GM21447 (cell line): ENCODE measurements at regions not wholly inside any gene's neighbourhood (a gene's known extent, or its start where the extent isn't known, plus 50 kb on each side); places are given as distances from the start of the nearest gene placed in this dataset.

Source experiments
- ATAC-seq: cut with Tn5 transposase; IDR thresholded peaks from one replicate; pipeline ENCODE4 v1.9.1; 2021; ENCODE audit not compliant: unreplicated experiment

DNA sequence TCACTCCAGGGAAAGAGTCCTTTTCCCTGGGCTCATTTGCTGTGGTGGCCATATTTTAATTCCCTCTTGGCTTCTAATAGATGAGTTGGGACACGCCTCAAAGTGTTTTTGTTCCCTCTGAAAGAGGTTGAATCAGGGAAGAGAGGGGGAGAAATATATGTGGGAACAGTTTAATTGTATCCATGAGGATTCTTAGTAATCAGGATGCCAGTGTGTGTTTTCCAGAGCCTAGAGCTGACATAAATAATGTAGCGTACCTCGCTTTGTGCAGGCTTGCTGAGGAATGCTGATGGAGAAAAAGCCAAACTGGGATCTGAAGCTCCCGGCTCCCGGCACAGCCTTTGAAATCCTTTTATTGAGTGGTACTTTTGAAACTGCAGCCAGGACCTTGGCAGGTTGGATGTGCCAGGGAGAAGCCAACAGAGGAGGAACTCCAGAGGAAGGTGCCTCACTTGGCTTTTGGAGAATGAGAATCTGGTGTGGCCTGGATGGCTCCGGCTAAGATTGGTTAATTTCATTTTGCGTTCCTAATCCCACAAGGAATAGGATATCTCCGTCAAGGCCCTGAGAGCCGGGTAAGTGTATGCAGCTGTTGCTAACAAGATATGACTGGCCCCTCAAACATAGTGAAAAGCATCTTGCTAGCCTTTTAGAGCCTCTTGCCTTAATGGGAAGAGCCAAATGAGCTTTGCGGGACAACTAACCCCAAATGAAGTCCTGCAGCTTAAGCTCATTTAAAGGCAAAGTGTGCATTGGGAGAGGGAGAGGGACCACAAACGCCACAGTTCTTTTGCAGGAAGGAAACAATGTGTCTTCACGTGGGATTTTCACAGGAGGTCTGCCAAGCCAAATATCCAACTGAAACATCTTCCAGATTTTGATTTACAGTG, 471.1 kb upstream of the WWC1 start:
- ATAC-seq: no peak

DNA sequence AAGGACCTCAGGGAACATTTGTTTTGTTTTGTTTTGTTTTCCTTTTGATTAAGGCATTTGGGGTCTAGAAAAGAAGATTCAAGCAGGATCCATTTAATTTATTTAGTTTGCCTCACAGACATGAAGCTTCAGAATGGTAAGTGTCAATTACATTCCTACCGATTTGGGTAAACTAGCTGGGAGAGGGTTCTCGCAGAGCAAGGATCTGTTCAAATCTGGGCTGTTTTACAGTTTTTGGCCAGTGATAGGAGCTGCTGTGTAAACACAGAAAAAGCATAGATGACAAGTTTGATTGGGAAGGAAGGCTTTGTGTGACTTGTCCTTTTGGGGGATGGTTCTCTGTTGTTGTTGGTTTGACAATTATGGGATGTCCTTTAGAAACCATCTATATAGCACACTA, 470.3 kb upstream of the WWC1 start:
- ATAC-seq: no peak

DNA sequence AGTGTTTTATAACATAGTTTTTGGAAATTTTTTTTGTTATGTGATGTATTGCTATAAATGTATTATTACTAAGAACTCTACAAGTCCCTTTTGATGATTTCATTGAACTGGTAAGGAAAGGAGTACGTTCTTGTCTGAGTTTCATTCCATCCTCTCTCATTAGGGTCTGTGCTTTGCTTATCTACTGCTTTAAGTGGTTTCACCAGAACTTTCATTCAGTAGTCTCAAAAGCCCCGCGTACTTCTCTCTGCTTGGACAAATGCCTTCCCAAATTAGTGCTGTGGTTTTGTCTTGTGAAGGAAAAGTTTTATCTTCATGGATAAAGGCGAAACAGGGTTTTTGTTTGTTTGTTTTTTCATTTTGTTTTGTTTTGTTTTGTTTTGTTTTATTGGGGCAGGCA, 469.8 kb upstream of the WWC1 start:
- no peak for ATAC-seq

DNA sequence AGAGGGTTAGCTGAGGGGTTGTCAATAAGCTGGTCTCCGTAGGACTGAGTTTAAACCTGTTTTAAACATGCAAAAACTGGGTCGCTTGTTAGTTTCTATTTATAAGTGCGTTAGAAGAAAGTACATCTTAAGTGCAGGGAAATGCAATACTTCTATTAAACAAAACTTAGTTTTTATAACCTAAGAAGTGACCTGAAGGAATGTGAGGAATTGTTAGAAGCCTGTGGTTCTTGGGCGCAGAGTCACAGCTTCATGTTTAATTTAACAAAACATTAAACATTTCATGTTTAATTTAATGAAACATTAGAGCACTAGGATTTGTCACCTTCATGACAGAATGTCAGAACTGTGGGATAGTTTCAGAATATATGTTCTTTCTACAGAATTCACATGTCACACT, 469.2 kb upstream of the WWC1 start:
- no peak for ATAC-seq

DNA sequence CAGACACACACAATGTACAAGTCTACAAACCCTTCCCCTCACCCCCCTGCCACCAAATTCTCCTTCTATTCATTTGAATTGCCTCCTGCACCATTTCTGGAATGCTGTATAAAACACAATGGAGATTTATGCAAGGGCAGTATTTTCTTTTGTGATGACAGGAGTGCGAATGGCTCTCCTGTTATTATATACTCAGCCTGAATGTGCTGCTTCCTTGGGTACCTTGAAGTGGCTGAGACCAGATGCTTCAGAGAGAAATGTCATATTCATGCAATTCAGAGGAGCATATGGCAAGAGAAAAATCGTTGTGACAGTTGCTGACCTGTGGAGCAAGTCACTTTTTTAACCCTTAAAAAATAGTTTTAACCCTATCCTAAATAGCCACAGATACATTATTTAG, 468.0 kb upstream of the WWC1 start:
- ATAC-seq: no peak

DNA sequence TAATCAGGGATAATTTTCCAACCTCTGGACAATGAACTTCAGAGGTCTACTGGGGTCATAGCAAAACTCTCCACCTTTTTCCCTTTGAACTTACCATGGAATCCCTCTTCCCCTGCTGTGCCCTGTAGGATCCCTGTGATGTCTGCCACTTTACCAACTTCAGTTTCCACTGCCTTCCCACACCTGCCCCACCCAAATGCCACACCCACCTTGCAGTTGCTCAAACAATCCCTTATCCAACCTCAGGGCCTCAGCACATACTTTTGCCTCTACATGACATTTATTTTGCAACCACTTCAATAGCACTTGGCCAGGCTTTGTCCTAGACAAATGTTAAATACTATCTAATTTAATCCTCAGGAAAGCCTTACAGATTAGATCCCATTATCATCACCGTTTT, 463.7 kb upstream of the WWC1 start:
- ATAC-seq: no peak

DNA sequence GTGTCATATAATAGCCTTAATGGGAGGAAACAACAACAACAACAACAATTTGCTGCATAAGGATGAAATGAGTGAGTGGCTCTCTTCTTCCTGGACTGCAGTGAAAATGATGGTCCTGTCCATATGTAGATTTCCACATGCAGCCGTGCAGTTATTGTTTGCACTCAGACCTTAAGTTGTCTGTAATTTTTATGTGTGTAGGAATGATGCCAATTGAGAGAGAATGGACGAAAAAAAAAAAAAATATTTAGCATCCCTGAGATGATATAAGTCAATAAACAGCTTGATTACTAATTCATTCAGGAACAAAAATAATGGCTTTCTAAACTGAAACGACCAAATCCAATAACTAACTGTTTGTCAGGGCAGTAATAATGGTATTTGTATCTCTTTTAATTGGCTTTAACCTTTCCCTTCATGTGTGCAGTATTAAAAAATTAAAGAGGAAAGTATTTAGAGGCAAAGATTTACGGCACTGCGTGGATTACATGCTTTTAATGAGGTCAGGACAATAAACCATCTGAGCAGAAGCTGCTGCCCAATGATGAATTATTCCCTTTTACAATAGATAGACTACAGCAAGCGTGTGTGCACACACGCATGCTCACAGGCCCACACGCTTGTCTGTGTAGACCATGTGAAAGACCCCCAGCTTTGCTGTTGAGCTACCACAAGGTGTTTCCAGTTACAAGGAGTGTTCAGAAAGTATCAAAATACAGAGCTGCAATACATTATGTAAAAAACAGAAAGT, 459.5 kb upstream of the WWC1 start:
- ATAC-seq: no peak

DNA sequence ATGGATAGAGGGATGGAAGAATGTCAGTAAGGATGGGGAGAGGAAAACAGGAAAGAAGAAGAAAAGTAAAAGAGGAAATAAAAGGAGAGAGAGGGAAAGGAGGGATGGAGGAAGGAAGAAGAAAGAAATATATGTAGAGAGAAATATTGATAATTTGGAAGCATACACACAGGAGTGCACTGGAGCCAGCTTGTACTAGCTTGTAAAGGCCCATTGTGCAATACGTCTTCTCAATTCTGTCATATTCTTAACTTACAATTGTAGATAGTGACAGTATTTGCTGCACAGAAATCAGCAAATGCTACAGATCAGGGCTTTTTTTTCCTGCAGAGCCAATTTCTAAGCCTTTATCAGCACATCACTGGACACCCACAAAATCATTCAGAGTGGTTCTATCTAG, 458.8 kb upstream of the WWC1 start:
- ATAC-seq: no peak

DNA sequence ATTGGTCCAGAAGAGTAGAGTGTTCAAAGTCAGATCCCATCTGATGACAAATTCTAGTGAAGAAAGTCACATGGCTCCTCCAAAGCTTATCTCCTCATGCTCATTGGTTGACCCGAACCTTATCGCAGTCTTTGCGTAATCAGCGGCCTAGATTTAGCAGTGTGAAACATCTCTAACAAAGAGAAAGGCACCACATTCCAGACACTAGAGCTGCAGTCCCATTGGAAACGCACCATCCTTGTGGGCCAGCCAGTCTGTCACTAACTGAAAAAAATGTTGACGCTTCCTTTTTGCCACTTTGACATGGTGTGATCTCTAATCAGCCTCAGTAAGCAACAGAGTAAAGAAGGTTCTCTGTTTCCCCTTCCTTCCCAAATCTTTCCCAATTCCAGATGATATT, 458.0 kb upstream of the WWC1 start:
- ATAC-seq: no peak

DNA sequence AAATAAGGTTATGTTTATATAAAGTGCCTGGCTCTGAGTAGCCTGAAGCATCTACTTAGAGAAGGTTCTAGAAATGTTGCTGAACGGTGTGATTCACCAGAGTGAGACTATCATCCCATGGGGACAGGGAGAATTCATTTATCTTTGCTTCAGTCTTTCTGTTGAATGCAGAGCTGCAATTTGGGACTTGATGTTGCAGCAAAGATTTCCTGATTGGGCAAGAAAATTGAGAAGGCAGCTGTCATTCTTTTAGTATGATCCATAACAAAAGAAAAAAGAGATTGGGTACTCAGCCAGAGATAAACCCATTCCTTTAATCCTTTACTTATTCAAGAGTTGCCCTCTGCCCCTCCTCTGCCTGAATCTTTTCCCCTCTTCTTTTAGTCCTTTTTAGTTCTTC, 456.3 kb upstream of the WWC1 start:
- ATAC-seq: no peak

DNA sequence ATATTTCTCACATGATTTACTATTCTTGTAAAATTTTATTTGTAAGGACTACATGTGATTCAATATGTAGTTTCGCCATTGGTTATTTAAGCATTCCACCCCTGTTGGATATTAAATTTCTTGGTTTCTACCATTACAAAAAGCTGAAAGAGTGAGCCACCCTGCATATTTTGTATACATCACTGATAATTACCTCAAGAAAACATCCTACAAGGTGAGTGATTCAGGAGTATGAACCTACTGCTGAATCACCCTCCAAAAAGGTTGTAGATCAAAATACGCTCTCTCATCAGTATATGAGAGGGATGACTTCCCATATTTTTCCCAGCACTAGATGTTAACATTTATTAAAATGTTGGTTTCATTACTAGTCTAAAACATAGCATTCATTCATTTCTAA, 454.3 kb upstream of the WWC1 start:
- ATAC-seq: no peak

DNA sequence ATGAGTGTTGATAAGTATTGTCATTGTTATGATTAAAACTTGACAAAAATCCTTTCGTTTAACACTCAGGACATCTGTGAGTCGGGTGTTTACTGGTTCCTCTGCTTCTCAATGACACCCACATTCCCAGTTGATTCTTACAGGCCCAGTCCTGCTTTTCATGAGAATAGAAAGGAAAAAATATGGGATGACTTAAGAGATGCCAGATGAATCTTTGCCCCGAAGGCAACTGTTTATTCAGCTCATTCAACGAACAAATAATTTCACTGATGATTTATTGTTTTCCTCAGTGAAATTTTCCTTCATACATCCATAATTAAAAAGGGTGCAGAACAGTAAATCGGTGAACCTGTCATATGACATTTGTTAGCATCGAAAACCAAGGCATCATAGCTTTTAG, 452.4 kb upstream of the WWC1 start:
- ATAC-seq: no peak

DNA sequence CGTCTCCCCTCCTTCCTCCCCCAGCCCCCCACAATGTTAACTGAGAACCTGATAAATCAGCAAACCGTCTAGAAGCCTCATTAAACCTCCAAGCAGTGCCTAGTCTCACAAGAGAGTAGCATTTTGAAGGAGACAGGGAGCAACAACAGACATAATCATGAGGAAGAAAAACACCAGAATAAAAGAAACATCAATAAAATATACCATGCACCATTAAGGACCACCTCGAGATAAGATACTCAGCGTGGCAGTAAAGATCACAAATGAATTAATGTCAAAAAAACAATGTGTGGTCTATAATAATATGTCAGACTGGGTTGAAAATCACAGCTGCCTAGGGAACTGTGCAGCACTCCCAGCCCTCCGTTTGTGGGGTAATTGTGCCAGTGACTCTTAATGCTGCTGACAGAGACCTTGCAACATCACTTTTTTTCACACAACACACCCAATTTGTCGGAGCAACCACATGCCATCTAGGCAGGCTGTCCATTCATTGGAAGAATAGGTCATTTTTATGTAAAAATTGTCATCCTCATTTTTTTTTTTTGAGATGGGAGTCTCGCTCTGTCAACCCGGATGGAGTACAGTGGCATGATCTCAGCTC, 450.8 kb upstream of the WWC1 start:
- no peak for ATAC-seq

DNA sequence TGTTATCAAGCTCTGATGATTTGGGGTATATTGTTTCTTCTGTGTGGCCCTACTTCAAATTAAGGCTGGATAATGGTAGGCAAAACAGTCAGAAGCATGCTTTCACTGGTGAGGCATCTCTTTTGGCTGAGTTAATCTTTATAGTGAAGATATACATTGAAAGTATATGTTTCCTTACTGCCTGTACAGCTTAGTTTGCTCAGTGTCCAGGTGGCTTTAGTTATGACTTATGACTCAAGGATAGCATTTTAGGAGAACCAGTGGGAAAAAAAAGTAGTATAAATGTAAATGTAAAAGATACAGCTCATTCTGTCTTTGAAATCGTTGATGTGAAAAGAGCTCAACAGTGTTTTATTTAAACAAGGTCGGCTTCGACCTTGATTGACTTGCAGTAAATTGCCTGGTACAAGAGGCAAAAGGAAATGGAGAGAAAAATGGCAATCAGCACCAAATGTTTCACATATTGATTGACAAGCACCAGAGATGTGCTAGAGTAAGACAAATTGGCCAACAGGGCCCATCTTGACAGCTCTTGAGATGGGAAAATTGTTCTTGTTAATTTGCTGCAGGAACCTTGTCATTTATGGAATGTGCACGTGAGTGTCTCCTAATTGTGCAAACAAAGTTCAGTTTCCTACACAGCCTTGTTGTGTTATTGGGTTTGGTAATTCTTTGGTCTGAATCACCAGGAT, 447.4 kb upstream of the WWC1 start:
- ATAC-seq: no peak

DNA sequence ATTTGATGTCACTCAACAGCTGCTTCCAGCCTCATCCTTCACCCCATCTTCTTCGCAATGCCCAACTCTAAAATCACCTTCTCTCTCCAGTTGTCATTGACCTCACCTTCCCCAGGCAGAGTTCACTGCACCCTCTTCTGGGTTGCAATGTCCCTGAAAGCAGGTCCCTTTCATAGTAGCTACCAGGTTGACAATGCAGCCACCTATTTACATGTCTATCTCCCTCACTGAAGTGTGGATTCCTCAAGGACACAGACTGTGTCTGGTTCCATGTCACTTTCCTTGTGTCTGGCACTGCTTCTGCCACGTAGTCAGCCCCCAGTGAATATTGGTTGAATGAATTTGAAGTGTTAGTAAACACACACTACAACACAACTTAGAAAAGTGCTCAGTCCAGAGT, 445.5 kb upstream of the WWC1 start:
- no peak for ATAC-seq

DNA sequence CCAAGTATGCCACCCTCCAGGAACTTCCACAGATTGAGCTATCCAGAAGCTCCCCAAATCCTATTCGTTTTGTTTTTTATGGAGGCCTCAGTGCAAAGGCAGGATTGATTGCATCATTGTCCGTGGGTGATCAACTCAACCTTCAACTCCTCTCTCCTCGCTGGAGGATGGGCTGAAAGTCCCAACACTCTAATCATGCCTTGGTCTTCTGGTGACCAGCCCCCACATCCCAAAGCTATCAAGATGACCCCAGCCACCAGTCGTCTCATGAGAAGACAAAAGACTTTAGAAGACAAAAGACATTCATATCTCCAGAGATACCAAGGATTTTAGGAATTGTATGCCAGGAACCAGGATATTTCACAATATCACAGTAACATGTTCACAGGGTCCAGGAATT, 441.6 kb upstream of the WWC1 start:
- ATAC-seq: no peak

DNA sequence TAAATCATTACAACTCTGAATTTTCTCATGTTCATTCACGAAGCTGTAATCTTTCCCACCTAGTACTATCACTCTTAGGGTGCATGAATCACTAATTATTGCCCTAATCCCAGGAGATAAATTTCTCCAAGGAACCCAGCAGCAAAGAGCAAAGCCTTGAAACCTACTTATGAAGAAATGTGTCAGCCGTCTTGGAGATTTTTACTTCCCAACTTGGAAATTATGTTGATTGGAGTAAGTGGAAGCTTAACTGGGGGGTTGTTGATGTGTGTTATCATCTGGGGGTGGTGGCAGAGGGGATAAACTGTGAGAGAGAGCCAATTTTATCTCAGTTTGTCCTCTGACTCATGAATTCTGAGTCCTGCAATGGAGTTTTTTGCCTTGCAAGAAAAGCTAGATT, 440.5 kb upstream of the WWC1 start:
- no peak for ATAC-seq

DNA sequence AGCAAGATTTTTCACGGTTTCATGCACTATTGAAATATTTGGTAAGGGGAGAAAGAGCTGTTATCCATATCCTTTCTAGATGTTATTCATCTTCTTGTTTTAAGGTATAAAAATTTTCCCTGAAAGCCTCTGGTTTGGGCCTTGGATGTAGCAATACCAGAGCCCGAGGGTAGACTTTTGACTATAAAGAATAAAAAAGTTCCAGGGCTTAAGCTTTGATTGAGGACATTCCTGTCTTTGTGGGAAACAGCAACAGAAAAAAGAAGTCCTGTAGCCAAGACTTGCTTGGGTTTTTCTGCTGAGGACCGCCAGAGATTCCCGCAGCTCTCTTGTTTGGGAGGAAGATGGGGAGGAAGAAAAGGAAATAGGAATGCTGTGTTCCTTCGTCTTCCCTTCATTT, 440.0 kb upstream of the WWC1 start:
- no peak for ATAC-seq

DNA sequence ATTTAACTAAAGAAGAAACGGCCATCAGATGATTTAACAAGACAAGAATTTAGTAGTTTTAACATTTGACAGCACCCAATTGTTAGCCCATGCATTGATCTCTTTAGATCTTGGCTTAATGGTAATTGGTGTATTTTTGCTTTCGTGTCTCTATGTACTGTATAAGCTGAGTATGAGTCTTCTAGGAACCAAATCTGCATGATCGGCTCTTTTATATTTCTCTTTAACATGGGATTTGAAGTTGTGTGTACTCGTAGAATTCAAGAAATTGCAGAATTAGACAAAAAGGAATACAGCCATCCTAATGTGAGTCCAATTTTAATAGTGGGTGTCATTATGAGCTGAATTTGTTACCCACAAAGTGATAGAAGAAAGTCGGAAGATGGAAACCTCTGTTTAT, 438.9 kb upstream of the WWC1 start:
- no peak for ATAC-seq

DNA sequence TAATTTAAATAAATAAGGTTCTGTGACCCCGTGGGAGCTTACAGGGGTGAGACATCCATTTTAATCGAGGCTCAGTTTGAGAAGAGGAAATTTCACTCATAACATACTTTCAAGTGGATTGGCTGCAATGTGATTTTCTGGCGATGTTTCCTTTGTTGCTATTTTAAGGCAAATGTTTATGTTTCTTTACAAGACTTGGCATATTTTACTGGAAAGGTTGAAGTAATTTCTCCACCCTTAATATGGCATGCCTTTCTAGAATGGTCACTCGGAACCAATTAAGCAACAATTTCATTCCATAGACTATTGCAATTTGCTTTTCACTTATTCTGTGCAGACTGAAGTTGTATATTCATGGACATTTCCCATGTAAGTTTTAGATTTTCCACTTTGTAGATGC, 438.0 kb upstream of the WWC1 start:
- no peak for ATAC-seq

DNA sequence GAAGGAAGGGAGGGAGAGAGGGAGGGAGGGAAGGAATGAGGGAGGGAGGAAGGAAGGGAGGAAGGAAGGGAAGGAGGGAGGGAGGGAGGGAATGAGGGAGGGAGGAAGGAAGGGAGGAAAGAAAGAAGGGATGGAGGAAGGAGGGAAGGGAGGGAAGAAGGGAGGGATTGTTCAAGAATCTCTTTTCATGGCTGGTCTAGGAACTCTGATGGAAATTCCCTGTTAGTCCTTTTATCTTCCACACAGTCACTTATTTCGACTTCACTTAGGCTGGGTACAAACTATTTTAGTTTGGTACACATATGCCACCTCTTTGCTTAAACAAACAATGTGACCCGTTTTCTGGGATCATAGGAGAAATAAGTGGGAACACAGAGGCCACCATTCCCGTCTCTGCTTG, 435.6 kb upstream of the WWC1 start:
- ATAC-seq: no peak

DNA sequence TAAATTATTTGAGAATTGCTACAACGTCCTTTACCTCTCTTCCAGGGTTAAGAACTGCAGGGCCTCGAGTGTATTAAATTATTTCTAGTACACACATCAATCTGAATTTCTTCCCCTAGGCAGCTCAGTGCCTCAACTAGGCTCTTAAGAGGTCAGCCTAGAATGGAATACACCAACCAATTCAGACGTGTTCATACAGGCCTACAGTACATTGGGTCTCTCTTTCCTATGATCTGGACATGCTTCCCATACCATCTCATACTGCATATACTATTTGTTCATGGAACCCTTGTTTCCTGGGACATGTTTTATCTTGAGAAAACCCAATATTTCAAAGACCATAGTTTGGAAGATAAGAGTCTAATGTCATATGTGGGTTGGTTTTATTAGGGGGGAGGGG, 434.1 kb upstream of the WWC1 start:
- no peak for ATAC-seq
